Bronchial epithelial cell (primary cell): ENCODE measurements at regions not wholly inside any gene's neighbourhood (a gene's known extent, or its start where the extent isn't known, plus 50 kb on each side); places are given as distances from the start of the nearest gene placed in this dataset.

Experiments
- DNase-seq: peaks from one replicate; pipeline ENCODE4 v3.0.0-alpha.2; 2010; ENCODE audit warnings: low read depth
- FAIRE-seq: peaks from 2 replicates; lab custom pipeline; 2011; peaks lifted over from hg19 to GRCh38; lab: Jason Lieb, UNC
- H3K27me3 ChIP-seq: 2 replicates; pipeline ENCODE4 v1.5.1; 2011; ENCODE audit warnings: low read length; ENCODE audit not compliant: control insufficient read depth, insufficient read depth
- H3K36me3 ChIP-seq: 2 replicates; pipeline ENCODE4 v1.5.1; 2011; ENCODE audit warnings: low read length; ENCODE audit not compliant: control insufficient read depth, insufficient read depth
- H3K4me3 ChIP-seq: 2 replicates; pipeline ENCODE4 v1.5.1; 2011; ENCODE audit warnings: mild to moderate bottlenecking, low read depth, low read length, control low read depth
- TF ChIP-seq, protein P1 (sequence below): IDR thresholded peaks from 2 replicates; pipeline ENCODE4 v1.5.1; 2011; ENCODE audit warnings: mild to moderate bottlenecking, moderate library complexity, low read length, control low read depth, inconsistent platforms; ENCODE audit not compliant: insufficient read depth, severe bottlenecking

DNA sequence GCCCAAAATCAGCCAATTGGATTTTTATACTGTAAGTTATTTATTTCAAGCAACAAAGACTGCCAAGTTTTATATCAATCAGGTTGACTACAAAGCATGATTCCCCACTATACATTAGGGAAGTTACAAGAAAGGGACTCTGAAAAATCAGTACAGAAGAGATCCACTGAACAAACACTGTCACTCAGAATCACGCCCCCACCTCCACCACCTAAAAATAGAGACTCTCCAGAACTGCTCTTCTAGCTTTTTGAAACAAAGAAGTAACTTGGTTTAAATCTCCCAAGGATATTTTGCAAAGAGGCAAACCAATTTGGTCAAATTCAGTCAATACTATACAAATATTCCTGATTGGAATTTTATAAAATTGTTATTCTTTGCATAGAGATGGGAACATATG is 438.0 kb downstream of the HTR1A start:
- H3K36me3 ChIP-seq, result no peaks in the 10 kb centered on the region
- H3K27me3 ChIP-seq, result no peaks in the 10 kb centered on the region
- DNase-seq (no peak), FAIRE-seq (no peak)
- TF ChIP-seq, protein P1, sequence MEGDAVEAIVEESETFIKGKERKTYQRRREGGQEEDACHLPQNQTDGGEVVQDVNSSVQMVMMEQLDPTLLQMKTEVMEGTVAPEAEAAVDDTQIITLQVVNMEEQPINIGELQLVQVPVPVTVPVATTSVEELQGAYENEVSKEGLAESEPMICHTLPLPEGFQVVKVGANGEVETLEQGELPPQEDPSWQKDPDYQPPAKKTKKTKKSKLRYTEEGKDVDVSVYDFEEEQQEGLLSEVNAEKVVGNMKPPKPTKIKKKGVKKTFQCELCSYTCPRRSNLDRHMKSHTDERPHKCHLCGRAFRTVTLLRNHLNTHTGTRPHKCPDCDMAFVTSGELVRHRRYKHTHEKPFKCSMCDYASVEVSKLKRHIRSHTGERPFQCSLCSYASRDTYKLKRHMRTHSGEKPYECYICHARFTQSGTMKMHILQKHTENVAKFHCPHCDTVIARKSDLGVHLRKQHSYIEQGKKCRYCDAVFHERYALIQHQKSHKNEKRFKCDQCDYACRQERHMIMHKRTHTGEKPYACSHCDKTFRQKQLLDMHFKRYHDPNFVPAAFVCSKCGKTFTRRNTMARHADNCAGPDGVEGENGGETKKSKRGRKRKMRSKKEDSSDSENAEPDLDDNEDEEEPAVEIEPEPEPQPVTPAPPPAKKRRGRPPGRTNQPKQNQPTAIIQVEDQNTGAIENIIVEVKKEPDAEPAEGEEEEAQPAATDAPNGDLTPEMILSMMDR, result no peak
- no peak overlapping the region for H3K4me3 ChIP-seq

DNA sequence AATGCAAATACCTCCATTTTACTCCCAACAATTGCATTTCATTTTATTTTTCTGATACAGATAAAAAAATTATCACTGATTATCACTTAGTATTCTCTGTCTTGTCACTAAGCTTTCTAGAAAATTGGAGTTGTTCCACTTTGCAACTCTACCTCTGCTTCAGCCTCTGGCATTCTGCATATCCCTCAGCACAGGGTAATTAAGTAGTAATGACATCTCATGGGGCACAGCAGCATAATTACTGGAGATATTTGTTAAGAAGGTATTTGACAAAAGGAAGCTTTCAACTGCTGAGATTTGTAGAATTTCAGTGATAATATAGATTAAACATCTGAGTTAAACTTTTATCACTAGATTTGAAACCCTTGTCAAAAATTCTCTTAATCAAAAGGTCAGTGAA is 446.2 kb downstream of the HTR1A start:
- H3K36me3 ChIP-seq, result no peaks in the 10 kb centered on the region
- no peak for DNase-seq
- H3K4me3 ChIP-seq, result no peak overlapping the region
- no peaks in the 10 kb centered on the region for H3K27me3 ChIP-seq
- TF ChIP-seq, protein P1, result no peak
- no peak for FAIRE-seq

DNA sequence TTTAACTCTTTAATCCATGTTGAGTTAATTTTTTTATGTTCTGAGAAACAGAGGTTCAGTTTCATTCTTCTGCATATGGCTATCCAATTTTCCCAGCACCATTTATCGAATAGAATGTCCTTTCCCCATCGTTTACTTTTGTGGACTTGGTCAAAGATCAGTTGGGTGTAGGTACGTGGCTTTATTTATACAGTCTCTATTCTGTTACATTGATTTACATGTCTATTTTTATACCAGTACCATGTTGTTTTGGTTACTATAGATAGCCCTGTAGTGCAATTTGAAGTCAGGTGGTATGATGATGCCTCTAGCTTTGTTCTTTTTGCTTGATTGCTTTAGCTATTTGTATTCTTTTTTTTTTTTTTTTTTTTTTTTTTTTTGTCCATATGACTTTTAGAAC is 462.0 kb downstream of the HTR1A start:
- Histone ChIP-seq H3K27me3 (no peaks in the 10 kb centered on the region), H3K4me3 (no peak overlapping the region), H3K36me3 (no peaks in the 10 kb centered on the region)
- TF ChIP-seq, protein P1, result no peak
- no peak for DNase-seq
- no peak for FAIRE-seq

DNA sequence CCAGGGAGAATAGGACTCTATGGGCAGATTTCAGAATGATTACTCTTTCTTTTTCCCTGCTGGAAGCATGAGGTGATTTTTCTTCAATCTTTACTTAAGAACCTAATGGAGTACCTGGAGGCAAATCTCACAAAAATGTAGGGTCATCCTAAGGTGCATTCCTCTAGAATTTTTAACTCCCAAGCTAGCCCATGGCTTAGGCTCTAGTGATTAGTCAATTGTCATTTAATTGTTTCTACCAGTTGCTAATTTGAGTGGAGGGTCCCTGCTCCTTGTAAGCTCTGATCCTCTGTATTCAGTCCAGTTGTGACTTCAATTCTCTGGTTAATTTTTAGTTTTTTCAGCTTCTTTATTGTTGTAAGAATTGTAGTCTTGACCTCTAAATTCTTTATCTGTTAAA is 467.0 kb downstream of the HTR1A start:
- TF ChIP-seq, protein P1, result no peak
- no peaks in the 10 kb centered on the region for H3K36me3 ChIP-seq
- DNase-seq (no peak), FAIRE-seq (no peak)
- H3K4me3 ChIP-seq, result no peak overlapping the region
- no peaks in the 10 kb centered on the region for H3K27me3 ChIP-seq

DNA sequence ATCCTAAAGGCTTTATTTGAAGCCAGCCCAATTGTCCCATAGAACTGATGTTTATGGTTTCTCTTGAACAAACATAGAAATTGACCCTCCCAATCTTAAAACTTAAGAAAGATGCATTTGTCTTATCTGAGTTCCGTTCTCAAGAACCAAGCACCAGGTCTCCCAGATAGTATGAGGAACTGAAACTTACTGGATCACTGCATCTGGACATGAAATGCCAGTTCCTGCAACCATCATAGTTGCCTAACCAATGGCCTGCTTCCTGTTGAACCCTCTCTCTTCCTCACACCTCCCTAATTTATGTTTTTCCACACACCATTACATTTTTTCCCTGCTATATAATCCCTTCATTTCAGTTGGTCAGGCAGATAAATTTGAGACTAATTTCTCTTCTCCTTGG is 478.9 kb downstream of the HTR1A start:
- H3K36me3 ChIP-seq, result no peaks in the 10 kb centered on the region
- no peak overlapping the region for H3K4me3 ChIP-seq
- TF ChIP-seq, protein P1, result no peak
- DNase-seq (no peak), FAIRE-seq (no peak)
- no peaks in the 10 kb centered on the region for H3K27me3 ChIP-seq

DNA sequence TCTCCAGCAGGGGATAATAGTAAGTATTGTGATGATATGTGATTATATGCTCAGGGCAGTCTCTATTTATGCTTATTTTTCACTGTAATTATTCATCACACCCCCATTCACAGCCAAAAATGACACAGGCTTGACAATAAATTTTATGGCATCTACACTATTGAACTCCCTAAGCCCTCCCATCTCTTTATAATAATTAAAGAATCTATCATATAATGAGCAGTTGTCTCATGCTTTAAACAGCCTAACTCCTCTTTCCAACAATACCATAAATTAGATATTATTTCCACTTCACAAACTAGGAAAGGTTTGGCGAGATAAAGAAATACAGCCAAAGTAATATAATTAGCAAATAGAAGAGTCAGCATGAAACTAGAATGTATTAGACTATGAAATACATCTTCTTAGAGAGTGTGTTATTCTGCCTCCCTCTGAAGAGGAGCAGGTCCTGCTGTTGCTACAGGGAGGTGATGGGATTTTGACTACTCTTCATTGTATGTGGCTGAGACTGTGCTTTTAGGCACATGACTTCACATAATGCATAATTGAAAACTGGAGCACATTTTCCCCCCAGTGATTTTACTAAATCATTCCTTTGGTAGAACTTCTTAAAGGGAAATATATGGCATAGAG is 488.8 kb downstream of the HTR1A start:
- DNase-seq, result no peak
- TF ChIP-seq, protein P1, result no peak
- Histone ChIP-seq H3K4me3 (no peak overlapping the region), H3K36me3 (no peaks in the 10 kb centered on the region), H3K27me3 (no peaks in the 10 kb centered on the region)
- FAIRE-seq, result no peak
